HEK293 (cell line): ENCODE measurements at regions not wholly inside any gene's neighbourhood (a gene's known extent, or its start where the extent isn't known, plus 50 kb on each side); places are given as distances from the start of the nearest gene placed in this dataset.

Experiments used
- CTCF ChIA-PET: fragments of 350-600 bp; formaldehyde crosslinking; extraction: SDS; loops from one replicate; lab custom pipeline; 2021; ENCODE audit warnings: antibody characterized with exemption; lab: Yijun Ruan, JAX
- POLR2A ChIA-PET: fragments of 300-600 bp; formaldehyde crosslinking; extraction: SDS; loops from one replicate; lab custom pipeline; 2020; ENCODE audit warnings: antibody characterized with exemption, inconsistent platforms; lab: Yijun Ruan, JAX
- H3K27ac ChIP-seq: fragments of 200-500 bp; sonication (Bioruptor generic); 2 replicates; pipeline ENCODE4 v1.5.1; 2014; ENCODE audit warnings: low read depth, low read length, control low read depth, inconsistent platforms; ENCODE audit errors: extremely low read depth
- H3K36me3 ChIP-seq, 2 experiments: fragments of 200-500 bp in 1 of 2; sonication (Bioruptor generic) in 1 of 2; 1 replicate in 1 of 2; 2 replicates in 1 of 2; pipeline ENCODE4 v1.5.1; 2014 to 2017; ENCODE audit warnings: inconsistent platforms in 2 of 2, low read length in 2 of 2; ENCODE audit not compliant: control insufficient read depth in 2 of 2, insufficient read depth in 1 of 2
- H3K4me1 ChIP-seq: fragments of 200-500 bp; sonication (Bioruptor generic); 2 replicates; pipeline ENCODE4 v1.5.1; 2014; ENCODE audit warnings: mild to moderate bottlenecking, low read length, inconsistent platforms; ENCODE audit not compliant: control insufficient read depth, insufficient read depth
- H3K4me3 ChIP-seq: 2 replicates; pipeline ENCODE4 v1.5.1; 2011; ENCODE audit warnings: low read depth, mild to moderate bottlenecking, control low read depth, low read length, moderate library complexity
- H3K9me3 ChIP-seq: fragments of 200-500 bp; sonication (Bioruptor generic); 2 replicates; pipeline ENCODE4 v1.5.1; 2014; ENCODE audit warnings: low read depth, low read length, inconsistent platforms; ENCODE audit not compliant: control insufficient read depth, insufficient read depth
- IKZF3 ChIP-seq: fragments of 450-650 bp; IDR thresholded peaks from 2 replicates; pipeline ENCODE4 v1.5.0; 2018; ENCODE audit warnings: missing biosample characterization, mild to moderate bottlenecking, missing genetic modification characterization, moderate library complexity
- SP2 ChIP-seq: fragments of 450-650 bp; formaldehyde crosslinking; IDR thresholded peaks from 2 replicates; pipeline ENCODE4 v1.5.1; 2016; ENCODE audit warnings: missing biosample characterization, missing genetic modification characterization
- YY1 ChIP-seq: fragments of 450-650 bp; formaldehyde crosslinking; IDR thresholded peaks from 2 replicates; pipeline ENCODE4 v1.5.1; 2018; ENCODE audit warnings: missing biosample characterization, missing genetic modification characterization
- ZNF10 ChIP-seq: fragments of 450-650 bp; formaldehyde crosslinking; IDR thresholded peaks from 2 replicates; pipeline ENCODE4 v1.5.1; 2017; ENCODE audit warnings: missing biosample characterization, missing genetic modification characterization
- ZNF184 ChIP-seq: fragments of 450-650 bp; IDR thresholded peaks from 2 replicates; pipeline ENCODE4 v1.5.1; 2018; ENCODE audit warnings: missing biosample characterization, mild to moderate bottlenecking, missing genetic modification characterization
- ZNF239 ChIP-seq: fragments of 450-650 bp; formaldehyde crosslinking; IDR thresholded peaks from 2 replicates; pipeline ENCODE4 v1.5.1; 2016; ENCODE audit warnings: missing biosample characterization, missing genetic modification characterization
- ZNF423 ChIP-seq: fragments of 450-650 bp; formaldehyde crosslinking; IDR thresholded peaks from 2 replicates; pipeline ENCODE4 v1.5.1; 2016; ENCODE audit warnings: missing biosample characterization, missing genetic modification characterization
- ZNF433 ChIP-seq: fragments of 450-650 bp; formaldehyde crosslinking; IDR thresholded peaks from 2 replicates; pipeline ENCODE4 v1.5.1; 2016; ENCODE audit warnings: missing biosample characterization, missing genetic modification characterization, low read depth
- ZNF626 ChIP-seq: fragments of 450-650 bp; sonication (Bioruptor Pico); formaldehyde crosslinking; IDR thresholded peaks from 2 replicates; pipeline ENCODE4 v1.5.1; 2018; ENCODE audit warnings: missing biosample characterization, missing genetic modification characterization, inconsistent platforms
- ZNF660 ChIP-seq: fragments of 450-650 bp; IDR thresholded peaks from 2 replicates; pipeline ENCODE4 v1.5.1; 2018; ENCODE audit warnings: missing biosample characterization, mild to moderate bottlenecking, missing genetic modification characterization
- ZNF701 ChIP-seq: fragments of 450-650 bp; formaldehyde crosslinking; IDR thresholded peaks from 2 replicates; pipeline ENCODE4 v1.5.1; 2016; ENCODE audit warnings: missing biosample characterization, missing genetic modification characterization
- ZNF843 ChIP-seq: fragments of 450-650 bp; formaldehyde crosslinking; IDR thresholded peaks from 2 replicates; pipeline ENCODE4 v1.5.1; 2016; ENCODE audit warnings: missing biosample characterization, missing genetic modification characterization
- ZSCAN16 ChIP-seq: fragments of 450-650 bp; formaldehyde crosslinking; IDR thresholded peaks from 2 replicates; pipeline ENCODE4 v1.5.1; 2016; ENCODE audit warnings: missing biosample characterization, missing genetic modification characterization
- ZXDB ChIP-seq: fragments of 450-650 bp; formaldehyde crosslinking; IDR thresholded peaks from 2 replicates; pipeline ENCODE4 v1.5.1; 2016; ENCODE audit warnings: missing biosample characterization, missing genetic modification characterization
- TF ChIP-seq, protein P1 (sequence below): fragments of 450-650 bp; formaldehyde crosslinking; IDR thresholded peaks from 2 replicates; pipeline ENCODE4 v1.5.1; 2016; ENCODE audit warnings: missing biosample characterization, missing genetic modification characterization
- TF ChIP-seq, protein P2 (sequence below): fragments of 450-650 bp; formaldehyde crosslinking; IDR thresholded peaks from 2 replicates; pipeline ENCODE4 v1.5.1; 2016; ENCODE audit warnings: missing biosample characterization, missing genetic modification characterization
- TF ChIP-seq, protein P3 (sequence below): fragments of 450-650 bp; formaldehyde crosslinking; IDR thresholded peaks from 2 replicates; pipeline ENCODE4 v1.5.1; 2016; ENCODE audit warnings: missing biosample characterization, missing genetic modification characterization, borderline replicate concordance
- TF ChIP-seq, protein P4 (sequence below): fragments of 450-650 bp; formaldehyde crosslinking; IDR thresholded peaks from 2 replicates; pipeline ENCODE4 v1.5.1; 2016; ENCODE audit warnings: missing biosample characterization, missing genetic modification characterization

DNA sequence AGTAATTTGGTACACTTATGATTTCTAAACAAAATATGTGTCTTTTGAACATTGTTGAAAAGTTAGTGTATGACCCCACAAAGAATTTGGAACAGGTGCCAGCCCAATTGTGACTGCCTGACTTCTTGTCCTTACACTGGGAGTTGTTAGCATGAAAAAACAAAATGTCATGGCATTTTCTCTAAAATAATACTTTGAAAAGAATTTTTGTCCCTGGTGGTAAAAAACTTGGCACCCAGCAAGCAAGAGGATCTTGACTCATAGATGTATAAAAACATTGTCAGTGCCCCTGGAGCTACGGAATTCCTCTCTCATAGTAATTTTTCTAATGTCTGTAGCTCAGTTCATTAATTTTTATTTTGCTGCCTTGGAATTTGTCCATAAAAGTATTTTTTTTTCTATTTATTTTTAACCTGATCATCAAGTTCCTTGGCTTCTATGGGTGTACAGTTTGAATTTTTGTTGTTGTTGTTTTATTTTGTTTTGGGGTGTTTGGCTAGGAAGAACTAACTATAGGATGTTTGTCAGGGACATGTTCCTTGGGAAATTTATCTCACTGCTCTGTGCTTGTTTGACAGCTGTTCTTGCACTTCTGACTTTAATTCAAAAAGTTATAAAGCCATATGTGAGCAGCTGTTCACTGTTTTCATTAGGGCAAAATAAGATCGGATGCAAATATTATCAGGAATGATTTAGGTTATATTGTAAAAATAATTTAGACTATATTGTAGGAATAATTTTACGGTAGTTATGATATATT lies 95.4 kb upstream of the NUDT6 start:
- POLR2A ChIA-PET: no interaction called here
- CTCF ChIA-PET: no interaction called here
- TF ChIP-seq ZNF423 (tag by site-specific recombination): no peak
- no peak for TF ChIP-seq SP2 (tag by site-specific recombination)
- TF ChIP-seq, protein P1, sequence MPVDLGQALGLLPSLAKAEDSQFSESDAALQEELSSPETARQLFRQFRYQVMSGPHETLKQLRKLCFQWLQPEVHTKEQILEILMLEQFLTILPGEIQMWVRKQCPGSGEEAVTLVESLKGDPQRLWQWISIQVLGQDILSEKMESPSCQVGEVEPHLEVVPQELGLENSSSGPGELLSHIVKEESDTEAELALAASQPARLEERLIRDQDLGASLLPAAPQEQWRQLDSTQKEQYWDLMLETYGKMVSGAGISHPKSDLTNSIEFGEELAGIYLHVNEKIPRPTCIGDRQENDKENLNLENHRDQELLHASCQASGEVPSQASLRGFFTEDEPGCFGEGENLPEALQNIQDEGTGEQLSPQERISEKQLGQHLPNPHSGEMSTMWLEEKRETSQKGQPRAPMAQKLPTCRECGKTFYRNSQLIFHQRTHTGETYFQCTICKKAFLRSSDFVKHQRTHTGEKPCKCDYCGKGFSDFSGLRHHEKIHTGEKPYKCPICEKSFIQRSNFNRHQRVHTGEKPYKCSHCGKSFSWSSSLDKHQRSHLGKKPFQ (tag by site-specific recombination): no peak
- no peak for TF ChIP-seq ZNF10 (tag by site-specific recombination)
- no peak for TF ChIP-seq ZXDB (tag by site-specific recombination)
- TF ChIP-seq ZNF626 (tag by site-specific recombination): no peak
- TF ChIP-seq ZNF239 (tag by site-specific recombination): no peak
- no peak for TF ChIP-seq ZSCAN16 (tag by site-specific recombination)
- no peak for TF ChIP-seq ZNF660 (tag by site-specific recombination)
- no peak for TF ChIP-seq YY1 (tag by site-specific recombination)
- TF ChIP-seq ZNF433 (tag by site-specific recombination): no peak
- TF ChIP-seq, protein P2, sequence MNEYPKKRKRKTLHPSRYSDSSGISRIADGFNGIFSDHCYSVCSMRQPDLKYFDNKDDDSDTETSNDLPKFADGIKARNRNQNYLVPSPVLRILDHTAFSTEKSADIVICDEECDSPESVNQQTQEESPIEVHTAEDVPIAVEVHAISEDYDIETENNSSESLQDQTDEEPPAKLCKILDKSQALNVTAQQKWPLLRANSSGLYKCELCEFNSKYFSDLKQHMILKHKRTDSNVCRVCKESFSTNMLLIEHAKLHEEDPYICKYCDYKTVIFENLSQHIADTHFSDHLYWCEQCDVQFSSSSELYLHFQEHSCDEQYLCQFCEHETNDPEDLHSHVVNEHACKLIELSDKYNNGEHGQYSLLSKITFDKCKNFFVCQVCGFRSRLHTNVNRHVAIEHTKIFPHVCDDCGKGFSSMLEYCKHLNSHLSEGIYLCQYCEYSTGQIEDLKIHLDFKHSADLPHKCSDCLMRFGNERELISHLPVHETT (tag by site-specific recombination): no peak
- TF ChIP-seq, protein P3, sequence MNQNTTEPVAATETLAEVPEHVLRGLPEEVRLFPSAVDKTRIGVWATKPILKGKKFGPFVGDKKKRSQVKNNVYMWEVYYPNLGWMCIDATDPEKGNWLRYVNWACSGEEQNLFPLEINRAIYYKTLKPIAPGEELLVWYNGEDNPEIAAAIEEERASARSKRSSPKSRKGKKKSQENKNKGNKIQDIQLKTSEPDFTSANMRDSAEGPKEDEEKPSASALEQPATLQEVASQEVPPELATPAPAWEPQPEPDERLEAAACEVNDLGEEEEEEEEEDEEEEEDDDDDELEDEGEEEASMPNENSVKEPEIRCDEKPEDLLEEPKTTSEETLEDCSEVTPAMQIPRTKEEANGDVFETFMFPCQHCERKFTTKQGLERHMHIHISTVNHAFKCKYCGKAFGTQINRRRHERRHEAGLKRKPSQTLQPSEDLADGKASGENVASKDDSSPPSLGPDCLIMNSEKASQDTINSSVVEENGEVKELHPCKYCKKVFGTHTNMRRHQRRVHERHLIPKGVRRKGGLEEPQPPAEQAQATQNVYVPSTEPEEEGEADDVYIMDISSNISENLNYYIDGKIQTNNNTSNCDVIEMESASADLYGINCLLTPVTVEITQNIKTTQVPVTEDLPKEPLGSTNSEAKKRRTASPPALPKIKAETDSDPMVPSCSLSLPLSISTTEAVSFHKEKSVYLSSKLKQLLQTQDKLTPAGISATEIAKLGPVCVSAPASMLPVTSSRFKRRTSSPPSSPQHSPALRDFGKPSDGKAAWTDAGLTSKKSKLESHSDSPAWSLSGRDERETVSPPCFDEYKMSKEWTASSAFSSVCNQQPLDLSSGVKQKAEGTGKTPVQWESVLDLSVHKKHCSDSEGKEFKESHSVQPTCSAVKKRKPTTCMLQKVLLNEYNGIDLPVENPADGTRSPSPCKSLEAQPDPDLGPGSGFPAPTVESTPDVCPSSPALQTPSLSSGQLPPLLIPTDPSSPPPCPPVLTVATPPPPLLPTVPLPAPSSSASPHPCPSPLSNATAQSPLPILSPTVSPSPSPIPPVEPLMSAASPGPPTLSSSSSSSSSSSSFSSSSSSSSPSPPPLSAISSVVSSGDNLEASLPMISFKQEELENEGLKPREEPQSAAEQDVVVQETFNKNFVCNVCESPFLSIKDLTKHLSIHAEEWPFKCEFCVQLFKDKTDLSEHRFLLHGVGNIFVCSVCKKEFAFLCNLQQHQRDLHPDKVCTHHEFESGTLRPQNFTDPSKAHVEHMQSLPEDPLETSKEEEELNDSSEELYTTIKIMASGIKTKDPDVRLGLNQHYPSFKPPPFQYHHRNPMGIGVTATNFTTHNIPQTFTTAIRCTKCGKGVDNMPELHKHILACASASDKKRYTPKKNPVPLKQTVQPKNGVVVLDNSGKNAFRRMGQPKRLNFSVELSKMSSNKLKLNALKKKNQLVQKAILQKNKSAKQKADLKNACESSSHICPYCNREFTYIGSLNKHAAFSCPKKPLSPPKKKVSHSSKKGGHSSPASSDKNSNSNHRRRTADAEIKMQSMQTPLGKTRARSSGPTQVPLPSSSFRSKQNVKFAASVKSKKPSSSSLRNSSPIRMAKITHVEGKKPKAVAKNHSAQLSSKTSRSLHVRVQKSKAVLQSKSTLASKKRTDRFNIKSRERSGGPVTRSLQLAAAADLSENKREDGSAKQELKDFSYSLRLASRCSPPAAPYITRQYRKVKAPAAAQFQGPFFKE: no peak
- no peak for TF ChIP-seq ZNF843
- TF ChIP-seq ZNF701 (tag by site-specific recombination): no peak
- no peak for TF ChIP-seq IKZF3 (tag by site-specific recombination)
- TF ChIP-seq, protein P4, sequence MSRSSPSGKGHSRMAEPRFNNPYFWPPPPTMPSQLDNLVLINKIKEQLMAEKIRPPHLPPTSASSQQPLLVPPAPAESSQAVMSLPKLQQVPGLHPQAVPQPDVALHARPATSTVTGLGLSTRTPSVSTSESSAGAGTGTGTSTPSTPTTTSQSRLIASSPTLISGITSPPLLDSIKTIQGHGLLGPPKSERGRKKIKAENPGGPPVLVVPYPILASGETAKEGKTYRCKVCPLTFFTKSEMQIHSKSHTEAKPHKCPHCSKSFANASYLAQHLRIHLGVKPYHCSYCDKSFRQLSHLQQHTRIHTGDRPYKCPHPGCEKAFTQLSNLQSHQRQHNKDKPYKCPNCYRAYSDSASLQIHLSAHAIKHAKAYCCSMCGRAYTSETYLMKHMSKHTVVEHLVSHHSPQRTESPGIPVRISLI (tag by site-specific recombination): no peak
- no peak for TF ChIP-seq ZNF184 (tag by site-specific recombination)

More for the DNA sequence above, 95.4 kb upstream of the NUDT6 start:
- no peaks in the 10 kb centered on the region for H3K9me3 ChIP-seq
- no peaks in the 10 kb centered on the region for H3K36me3 ChIP-seq
- H3K4me1 ChIP-seq: no peaks in the 10 kb centered on the region
- no peak overlapping the region for H3K4me3 ChIP-seq
- no peak overlapping the region for H3K27ac ChIP-seq
